HCT116 (cell line): ENCODE measurements at regions not wholly inside any gene's neighbourhood (a gene's known extent, or its start where the extent isn't known, plus 50 kb on each side); places are given as distances from the start of the nearest gene placed in this dataset.

ENCODE experiments used
- ATAC-seq: fragments of 200-7000 bp; cut with Tn5 transposase; 2 replicates; pipeline ENCODE4 v1.9.1; 2020; ENCODE audit warnings: mild to moderate bottlenecking, moderate library complexity
- BruUV-seq: library from RNA; stranded (reverse); fragments of 400-500 nt; replicated peaks from 2 replicates; lab custom pipeline; 2021; lab: Mats Ljungman, UMichigan
- CTCF ChIA-PET: fragments of 300-600 bp; sonication (Branson Sonifier 250); formaldehyde crosslinking; loops from one replicate; lab custom pipeline; 2021; ENCODE audit warnings: antibody characterized with exemption; lab: Charles Lee
- POLR2A ChIA-PET: fragments of 300-600, 350-600 bp; sonication (Branson Sonifier 250); formaldehyde crosslinking; loops from one replicate; lab custom pipeline; 2021; ENCODE audit warnings: antibody characterized with exemption; lab: Charles Lee
- RAD21 ChIA-PET, 2 experiments: fragments of 300-600 bp; sonication (Branson Sonifier 250); formaldehyde crosslinking; loops; one replicate each; lab custom pipeline; 2023; ENCODE audit warnings: low total read pairs in 2 of 2; ENCODE audit not compliant: uncharacterized antibody in 2 of 2, unreplicated experiment in 2 of 2, low non-redundant PET in 1 of 2; lab: Charles Lee
- DNase-seq: peaks from one replicate; pipeline ENCODE4 v3.0.0-alpha.2; 2010; ENCODE audit warnings: low read depth, low spot score
- H2AFZ ChIP-seq: fragments of 200-600 bp; shearing (Covaris generic), sonication (generic); 2 replicates; pipeline ENCODE4 v1.6.1; 2017; ENCODE audit warnings: low read depth, mixed run types, mixed read lengths, antibody characterized with exemption, low read length; ENCODE audit not compliant: poor library complexity, severe bottlenecking
- H3K27ac ChIP-seq: 2 replicates; pipeline ENCODE4 v1.5.1; 2012; ENCODE audit warnings: low read depth, low read length
- H3K27me3 ChIP-seq: fragments of 200-600 bp; sonication (generic); 2 replicates; pipeline ENCODE4 v1.6.1; 2016; ENCODE audit warnings: mixed run types, low read length, mixed read lengths; ENCODE audit not compliant: insufficient read depth
- H3K36me3 ChIP-seq, 2 experiments: fragments of 200-500 bp in 1 of 2; fragments of 200-600 bp in 1 of 2; sonication (Bioruptor generic) in 1 of 2; sonication (generic) in 1 of 2; 2 replicates each; pipeline versions ENCODE4 v1.5.1 to v1.6.1; 2014 to 2016; ENCODE audit warnings: low read length in 2 of 2, inconsistent platforms in 1 of 2, mixed read lengths in 1 of 2, mixed run types in 1 of 2; ENCODE audit not compliant: insufficient read depth in 2 of 2, control insufficient read depth in 1 of 2
- H3K4me1 ChIP-seq, 2 experiments: fragments of 200-600 bp in 1 of 2; sonication (generic) in 1 of 2; 2 replicates each; pipeline versions ENCODE4 v1.5.1 to v1.6.1; 2012 to 2017; ENCODE audit warnings: low read length in 2 of 2, inconsistent platforms in 1 of 2, mild to moderate bottlenecking in 1 of 2, mixed read lengths in 1 of 2, mixed run types in 1 of 2, moderate library complexity in 1 of 2; ENCODE audit not compliant: insufficient read depth in 2 of 2, control insufficient read depth in 1 of 2
- H3K4me2 ChIP-seq: fragments of 200-600 bp; sonication (generic); 2 replicates; pipeline ENCODE4 v1.6.1; 2017; ENCODE audit warnings: mixed run types, low read length, mixed read lengths
- H3K4me3 ChIP-seq, 2 experiments: fragments of 200-600 bp in 1 of 2; sonication (generic) in 1 of 2; replicated peaks in 1 of 2; 2 replicates each; pipeline ENCODE4 v1.5.1; 2011 to 2016; ENCODE audit warnings: low read length in 2 of 2, control low read depth in 1 of 2, low read depth in 1 of 2, mild to moderate bottlenecking in 1 of 2, mixed read lengths in 1 of 2, mixed run types in 1 of 2
- H3K79me2 ChIP-seq: fragments of 200-600 bp; sonication (generic); 2 replicates; pipeline ENCODE4 v1.6.1; 2017; ENCODE audit warnings: mild to moderate bottlenecking, mixed run types, low read length, moderate library complexity, mixed read lengths; ENCODE audit not compliant: insufficient read depth
- H3K9ac ChIP-seq: fragments of 200-600 bp; sonication (generic); 2 replicates; pipeline ENCODE4 v1.6.1; 2016; ENCODE audit warnings: low read length, mixed read lengths
- H3K9me2 ChIP-seq: fragments of 200-600 bp; sonication (generic), shearing (Covaris generic); 2 replicates; pipeline ENCODE4 v1.6.1; 2017; ENCODE audit warnings: mixed run types, mild to moderate bottlenecking, moderate library complexity; ENCODE audit not compliant: insufficient read depth
- H3K9me3 ChIP-seq, 2 experiments: fragments of 200-500 bp in 1 of 2; fragments of 200-600 bp in 1 of 2; sonication (Bioruptor generic) in 1 of 2; sonication (generic) in 1 of 2; 2 replicates each; pipeline ENCODE4 v1.6.1; 2014 to 2017; ENCODE audit warnings: low read length in 2 of 2, mixed read lengths in 2 of 2, inconsistent platforms in 1 of 2, low read depth in 1 of 2, mild to moderate bottlenecking in 1 of 2, mixed run types in 1 of 2, moderate library complexity in 1 of 2; ENCODE audit not compliant: control insufficient read depth in 1 of 2, insufficient read depth in 1 of 2
- H4K20me1 ChIP-seq: fragments of 200-600 bp; sonication (generic), shearing (Covaris generic); 2 replicates; pipeline ENCODE4 v1.6.1; 2017; ENCODE audit warnings: mixed run types, mild to moderate bottlenecking, moderate library complexity; ENCODE audit not compliant: insufficient read depth
- ATF3 ChIP-seq: IDR thresholded peaks from 2 replicates; pipeline ENCODE4 v1.6.1; 2012
- CTCF ChIP-seq, 3 experiments: fragments of 200-600 bp in 1 of 3; sonication (generic) in 1 of 3; IDR thresholded peaks in 2 of 3; conservative IDR thresholded peaks in 1 of 3; 2 replicates each; pipeline ENCODE4 v1.5.1; 2012 to 2017; ENCODE audit warnings: low read depth in 2 of 3, low read length in 2 of 3, antibody characterized with exemption in 1 of 3, borderline replicate concordance in 1 of 3, control low read depth in 1 of 3, mild to moderate bottlenecking in 1 of 3, mixed read lengths in 1 of 3, mixed run types in 1 of 3, moderate library complexity in 1 of 3; ENCODE audit not compliant: insufficient read depth in 1 of 3
- EGR1 ChIP-seq: IDR thresholded peaks from 2 replicates; pipeline ENCODE4 v1.6.1; 2012; ENCODE audit warnings: low read depth
- EZH2 ChIP-seq: fragments of 200-600 bp; sonication (generic); IDR thresholded peaks from 2 replicates; pipeline ENCODE4 v1.6.1; 2017; ENCODE audit warnings: antibody characterized with exemption, mixed run types
- EZH2phosphoT487 ChIP-seq: fragments of 200-600 bp; IDR thresholded peaks from 2 replicates; pipeline ENCODE4 v1.6.1; 2018; ENCODE audit warnings: antibody characterized with exemption, borderline replicate concordance
- FOSL1 ChIP-seq: IDR thresholded peaks from 2 replicates; pipeline ENCODE4 v1.6.1; 2012; ENCODE audit warnings: low read depth
- JUND ChIP-seq: IDR thresholded peaks from 2 replicates; pipeline ENCODE4 v1.6.1; 2012
- MAX ChIP-seq: IDR thresholded peaks from 2 replicates; pipeline ENCODE4 v1.6.1; 2012
- POLR2A ChIP-seq: IDR thresholded peaks from 2 replicates; pipeline ENCODE4 v1.7.0; 2011; ENCODE audit warnings: borderline replicate concordance; ENCODE audit not compliant: insufficient read depth, insufficient read length; ENCODE audit errors: extremely low read depth
- POLR2AphosphoS5 ChIP-seq: IDR thresholded peaks from 2 replicates; pipeline ENCODE4 v1.6.1; 2011; ENCODE audit warnings: mild to moderate bottlenecking, low read depth, low read length, moderate library complexity
- RAD21 ChIP-seq: IDR thresholded peaks from 2 replicates; pipeline ENCODE4 v1.6.1; 2012; ENCODE audit warnings: low read depth, mild to moderate bottlenecking
- REST ChIP-seq: IDR thresholded peaks from 2 replicates; pipeline ENCODE4 v1.6.1; 2012; ENCODE audit warnings: low read depth
- SIN3A ChIP-seq: IDR thresholded peaks from 2 replicates; pipeline ENCODE4 v1.6.1; 2012; ENCODE audit warnings: low read depth
- SP1 ChIP-seq: IDR thresholded peaks from 2 replicates; pipeline ENCODE4 v1.6.1; 2012; ENCODE audit warnings: low read depth
- SRF ChIP-seq: IDR thresholded peaks from 2 replicates; pipeline ENCODE4 v1.6.1; 2012; ENCODE audit warnings: low read depth
- TCF7L2 ChIP-seq: IDR thresholded peaks from 2 replicates; pipeline ENCODE4 v1.7.0; 2011; ENCODE audit warnings: borderline replicate concordance, inconsistent platforms; ENCODE audit not compliant: insufficient read depth, insufficient read length; ENCODE audit errors: extremely low read depth
- ZBTB33 ChIP-seq: IDR thresholded peaks from 2 replicates; pipeline ENCODE4 v1.6.1; 2011; ENCODE audit warnings: mild to moderate bottlenecking, low read length, moderate library complexity; ENCODE audit not compliant: insufficient replicate concordance; ENCODE audit errors: extremely low read depth
- ZFX ChIP-seq: fragments of 450-650 bp; IDR thresholded peaks from 2 replicates; pipeline ENCODE4 v1.6.1; 2017
- ZNF274 ChIP-seq: fragments of 200-500 bp; sonication (Bioruptor generic); IDR thresholded peaks from 2 replicates; pipeline ENCODE4 v1.6.1; 2014; ENCODE audit warnings: mild to moderate bottlenecking, low read depth, low read length, inconsistent platforms
- intact Hi-C: fragments of 100-400 bp; cut with micrococcal nuclease; formaldehyde crosslinking; loops from 2 replicates; pipeline ENCODE4 v1.10.0; 2022

- no peak overlapping the region for H2AFZ ChIP-seq
- no peak overlapping the region for H3K27ac ChIP-seq
- TF ChIP-seq TCF7L2 (no peak), ZBTB33 (no peak), POLR2AphosphoS5 (no peak), SP1 (no peak), MAX (no peak), SRF (no peak), ZNF274 (no peak), SIN3A (no peak), ZFX (no peak), POLR2A (no peak), ATF3 (no peak), FOSL1 (no peak), EZH2 (no peak), CTCF (IDR thresholded peaks at IDR 0.05 in 2 of 3, conservative IDR thresholded peaks at IDR 0.05 in 1 of 3; ENCODE audit: borderline replicate concordance in 1 of 3, insufficient read depth in 1 of 3, low read depth in 2 of 3, low read length in 2 of 3) (no peak), EZH2phosphoT487 (no peak), JUND (no peak), EGR1 (no peak), RAD21 (no peak), REST (no peak)
- BruUV-seq = no TSS peak
- CTCF ChIA-PET = no interaction called here
- RAD21 ChIA-PET = no interaction called here
- DNase-seq (no peak), ATAC-seq (no peak)
- no peaks in the 10 kb centered on the region for H3K36me3 ChIP-seq
- H3K9me3 ChIP-seq = peaks cover 3 to 10% of the 10 kb centered on the region in 2 experiments; a peak in 1 of 4 replicates
- no peaks in the 10 kb centered on the region for H3K27me3 ChIP-seq
- no peaks in the 10 kb centered on the region for H3K9me2 ChIP-seq
- H3K9ac ChIP-seq = no peak overlapping the region
- H3K4me2 ChIP-seq = no peak overlapping the region
- H4K20me1 ChIP-seq = no peaks in the 10 kb centered on the region
- POLR2A ChIA-PET = no interaction called here
- H3K4me3 ChIP-seq = no peak overlapping the region
- intact Hi-C loops = no loop called here
- no peaks in the 10 kb centered on the region for H3K79me2 ChIP-seq
- H3K4me1 ChIP-seq = no peaks in the 10 kb centered on the region
These were observed 483.6 kb downstream of the TAFA4 start for GRCh38 chr3:68448510-68449383.
